ENCODE measurements at regions not wholly inside any gene's neighbourhood (a gene's known extent, or its start where the extent isn't known, plus 50 kb on each side); places are given as distances from the start of the nearest gene placed in this dataset.

DNA sequence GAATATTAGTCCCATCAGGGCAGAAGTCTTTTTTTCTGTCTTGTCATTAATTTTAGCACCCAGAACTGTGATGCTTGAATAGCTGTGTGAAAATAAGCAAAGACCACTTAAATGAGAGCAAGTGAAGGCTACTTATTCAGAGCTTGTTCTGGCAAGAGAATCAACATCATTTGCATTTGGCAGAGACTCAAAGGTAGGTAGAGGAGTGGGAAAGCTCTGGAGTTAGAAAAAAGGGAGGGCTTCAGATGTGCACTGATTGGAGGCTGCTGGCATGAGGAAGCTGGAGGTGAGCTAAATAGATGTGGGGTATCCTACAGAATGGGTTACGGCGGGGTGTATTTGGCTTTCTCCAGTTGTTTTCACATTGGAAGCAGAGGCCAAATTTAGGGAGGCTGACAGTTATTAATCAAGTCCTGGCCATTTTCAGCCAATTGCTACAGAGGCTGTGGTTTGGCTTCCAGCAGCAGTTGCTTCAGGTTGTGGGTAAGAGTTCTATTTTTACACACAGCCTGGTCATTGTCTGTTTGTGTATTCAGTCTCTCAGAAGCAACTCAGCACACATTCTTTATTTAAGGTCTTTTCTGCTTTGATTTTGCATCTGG is 254.3 kb downstream of the BTBD3 start:
- H3K36me3 Mint-ChIP-seq = no peaks in the 10 kb centered on the region
- DNase-seq (ENCODE audit: extremely low spot score, unreplicated experiment) = no peak
- no peaks in the 10 kb centered on the region for H3K27me3 Mint-ChIP-seq
- H3K4me3 Mint-ChIP-seq = no peak overlapping the region
- peaks cover 14% of the 10 kb centered on the region for H3K9me3 Mint-ChIP-seq
- TF ChIP-seq, protein P1, sequence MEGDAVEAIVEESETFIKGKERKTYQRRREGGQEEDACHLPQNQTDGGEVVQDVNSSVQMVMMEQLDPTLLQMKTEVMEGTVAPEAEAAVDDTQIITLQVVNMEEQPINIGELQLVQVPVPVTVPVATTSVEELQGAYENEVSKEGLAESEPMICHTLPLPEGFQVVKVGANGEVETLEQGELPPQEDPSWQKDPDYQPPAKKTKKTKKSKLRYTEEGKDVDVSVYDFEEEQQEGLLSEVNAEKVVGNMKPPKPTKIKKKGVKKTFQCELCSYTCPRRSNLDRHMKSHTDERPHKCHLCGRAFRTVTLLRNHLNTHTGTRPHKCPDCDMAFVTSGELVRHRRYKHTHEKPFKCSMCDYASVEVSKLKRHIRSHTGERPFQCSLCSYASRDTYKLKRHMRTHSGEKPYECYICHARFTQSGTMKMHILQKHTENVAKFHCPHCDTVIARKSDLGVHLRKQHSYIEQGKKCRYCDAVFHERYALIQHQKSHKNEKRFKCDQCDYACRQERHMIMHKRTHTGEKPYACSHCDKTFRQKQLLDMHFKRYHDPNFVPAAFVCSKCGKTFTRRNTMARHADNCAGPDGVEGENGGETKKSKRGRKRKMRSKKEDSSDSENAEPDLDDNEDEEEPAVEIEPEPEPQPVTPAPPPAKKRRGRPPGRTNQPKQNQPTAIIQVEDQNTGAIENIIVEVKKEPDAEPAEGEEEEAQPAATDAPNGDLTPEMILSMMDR (conservative IDR thresholded peaks at IDR 0.05) = no peak
- peaks cover 13% of the 10 kb centered on the region for H3K4me1 Mint-ChIP-seq (ENCODE audit: unreplicated experiment)
- H3K27ac Mint-ChIP-seq = no peak overlapping the region

DNA sequence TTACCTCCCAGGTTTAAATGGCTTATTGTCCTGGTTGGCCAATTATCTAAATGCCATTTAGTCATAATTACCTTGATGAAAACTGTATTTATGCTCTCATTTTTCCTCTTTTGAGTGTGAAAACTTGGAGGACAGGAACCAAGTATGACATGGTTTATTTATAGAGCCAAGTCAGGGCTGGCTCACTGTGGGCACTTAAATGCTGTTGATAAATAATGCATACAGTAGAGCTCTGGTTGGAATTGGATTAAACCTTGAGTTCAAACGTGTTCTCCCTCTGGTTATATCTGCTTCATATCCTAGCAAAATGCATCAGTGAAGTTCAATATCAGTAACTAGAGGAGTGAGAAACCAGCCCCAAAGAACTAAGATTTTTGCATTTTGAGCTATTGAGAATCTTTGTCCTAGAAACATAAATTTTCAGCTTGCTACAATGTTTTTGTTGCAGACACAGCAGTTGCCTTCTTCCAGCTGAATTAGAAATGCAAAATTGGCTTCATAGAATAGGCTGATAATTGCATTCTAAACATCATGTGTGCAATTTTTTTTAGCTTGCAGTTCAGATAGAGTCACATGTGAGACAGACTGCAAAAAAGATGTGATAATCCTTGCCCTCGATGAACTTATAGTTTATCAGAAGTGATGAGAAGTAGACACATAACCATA is 255.8 kb downstream of the BTBD3 start:
- Mint-ChIP-seq H3K27me3 (no peaks in the 10 kb centered on the region), H3K27ac (no peak overlapping the region), H3K4me1 (ENCODE audit: unreplicated experiment) (peaks cover 13% of the 10 kb centered on the region), H3K36me3 (no peaks in the 10 kb centered on the region), H3K9me3 (peaks cover 6% of the 10 kb centered on the region), H3K4me3 (no peak overlapping the region)
- DNase-seq (ENCODE audit: extremely low spot score, unreplicated experiment) = no peak
- TF ChIP-seq, protein P1 (conservative IDR thresholded peaks at IDR 0.05) = no peak

DNA sequence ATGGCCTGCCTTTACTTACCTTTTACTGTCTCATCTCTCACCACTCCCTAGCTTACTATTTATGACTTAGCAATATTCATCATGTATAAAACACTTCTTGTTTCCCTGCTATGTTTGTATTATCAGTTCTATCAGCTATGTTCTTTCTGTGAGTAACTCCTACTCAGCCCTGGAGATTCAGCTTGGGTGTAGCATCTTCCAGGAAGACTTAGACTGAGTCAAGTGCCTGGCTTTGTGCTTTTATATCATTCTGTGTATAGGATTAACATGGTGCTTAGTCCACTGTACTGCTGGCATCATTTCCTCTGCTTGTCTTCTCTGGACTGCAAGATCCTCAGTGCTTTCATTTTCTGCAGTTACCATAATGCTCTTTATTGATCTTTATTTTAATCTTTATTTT is 257.8 kb downstream of the BTBD3 start:
- Mint-ChIP-seq H3K36me3 (no peaks in the 10 kb centered on the region), H3K4me1 (ENCODE audit: unreplicated experiment) (peaks cover 16% of the 10 kb centered on the region), H3K27ac (no peak overlapping the region), H3K4me3 (no peak overlapping the region), H3K9me3 (peaks cover 6% of the 10 kb centered on the region), H3K27me3 (no peaks in the 10 kb centered on the region)
- DNase-seq (ENCODE audit: extremely low spot score, unreplicated experiment) = no peak
- TF ChIP-seq, protein P1 (conservative IDR thresholded peaks at IDR 0.05) = no peak

DNA sequence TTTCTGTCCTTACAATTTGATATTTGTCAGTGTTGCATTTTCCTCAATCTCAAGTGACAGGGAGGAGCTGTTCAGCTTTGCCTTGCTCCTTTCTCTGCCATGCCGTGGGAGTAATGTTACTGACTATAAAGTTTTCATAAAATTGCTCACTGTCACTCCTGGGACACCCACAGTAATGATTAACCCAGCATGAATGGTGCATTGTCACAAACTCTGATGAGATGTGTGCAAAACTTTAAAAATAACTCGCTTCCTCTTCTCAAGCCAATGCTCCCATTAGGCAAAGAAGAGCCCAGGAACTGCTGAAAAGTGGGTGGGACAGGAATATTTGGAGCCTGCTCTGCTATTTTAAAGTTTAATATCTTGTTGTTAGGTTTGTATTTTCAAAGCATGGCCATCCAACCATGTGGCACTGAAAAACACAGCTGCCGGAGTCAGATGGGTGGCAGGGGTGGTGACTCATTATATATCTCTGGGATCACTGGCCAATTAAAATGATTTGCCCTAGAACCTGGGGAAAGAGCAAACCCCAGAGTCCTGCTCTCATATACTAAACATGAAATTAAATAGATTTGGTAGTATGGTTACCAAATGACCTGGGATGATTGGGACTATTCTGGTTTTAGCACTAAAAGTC is 260.1 kb downstream of the BTBD3 start:
- TF ChIP-seq, protein P1 (conservative IDR thresholded peaks at IDR 0.05) = no peak
- no peak overlapping the region for H3K4me3 Mint-ChIP-seq
- no peak for DNase-seq (ENCODE audit: extremely low spot score, unreplicated experiment)
- peaks cover 10% of the 10 kb centered on the region for H3K4me1 Mint-ChIP-seq (ENCODE audit: unreplicated experiment)
- H3K36me3 Mint-ChIP-seq = no peaks in the 10 kb centered on the region
- H3K9me3 Mint-ChIP-seq = peaks cover 6% of the 10 kb centered on the region
- no peaks in the 10 kb centered on the region for H3K27me3 Mint-ChIP-seq
- no peak overlapping the region for H3K27ac Mint-ChIP-seq

DNA sequence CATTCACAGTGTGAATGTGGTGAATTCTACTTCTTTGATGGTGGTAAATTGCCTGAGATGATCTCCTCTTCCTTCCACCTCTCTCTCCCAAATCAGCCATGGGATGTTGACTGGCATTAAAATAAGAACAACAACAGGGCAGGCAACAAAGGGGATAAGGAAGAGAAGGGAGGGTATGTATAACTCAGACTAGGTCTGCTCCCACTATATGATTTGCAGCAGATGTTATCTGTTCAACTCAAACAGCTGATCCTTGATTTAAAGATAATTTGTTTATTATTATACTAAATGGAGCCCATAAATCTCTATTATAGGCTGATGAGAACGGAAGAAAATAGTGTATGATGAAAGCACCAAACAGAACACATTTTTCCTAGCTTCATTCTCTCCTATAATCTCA is 262.0 kb downstream of the BTBD3 start:
- H3K36me3 Mint-ChIP-seq = no peaks in the 10 kb centered on the region
- peaks cover 6% of the 10 kb centered on the region for H3K4me1 Mint-ChIP-seq (ENCODE audit: unreplicated experiment)
- no peak overlapping the region for H3K4me3 Mint-ChIP-seq

More for the DNA sequence above, 262.0 kb downstream of the BTBD3 start:
- DNase-seq (ENCODE audit: extremely low spot score, unreplicated experiment) = no peak
- Mint-ChIP-seq H3K27ac (no peak overlapping the region), H3K27me3 (no peaks in the 10 kb centered on the region), H3K9me3 (peaks cover 5% of the 10 kb centered on the region)
- TF ChIP-seq, protein P1 (conservative IDR thresholded peaks at IDR 0.05) = no peak

Measured in type B pancreatic cell (in vitro differentiated cells).